A549 (cell line): ENCODE measurements at regions not wholly inside any gene's neighbourhood (a gene's known extent, or its start where the extent isn't known, plus 50 kb on each side); places are given as distances from the start of the nearest gene placed in this dataset.

Experiments
- EHMT2 ChIP-seq: fragments of 200-600 bp; sonication (generic); IDR thresholded peaks from 2 replicates; pipeline ENCODE4 v1.6.1; 2016; ENCODE audit warnings: antibody characterized with exemption, low read depth, mild to moderate bottlenecking, moderate library complexity
- JUN ChIP-seq, 2 experiments: fragments of >200 bp; sonication (Bioruptor Twin); formaldehyde crosslinking; IDR thresholded peaks; 2 replicates in 1 of 2; 3 replicates in 1 of 2; pipeline ENCODE4 v1.6.1; 2016 to 2017
- POLR2AphosphoS2 ChIP-seq: conservative IDR thresholded peaks from 2 replicates; pipeline ENCODE4 v1.6.1; 2012; ENCODE audit warnings: low read length, improper control_type of control experiment, inconsistent platforms
- RNF2 ChIP-seq: fragments of 200-600 bp; sonication (generic); IDR thresholded peaks from 2 replicates; pipeline ENCODE4 v1.6.1; 2016; ENCODE audit warnings: low read depth, mild to moderate bottlenecking, antibody characterized with exemption, moderate library complexity, borderline replicate concordance
- TF ChIP-seq, protein P1 (sequence below): fragments of >200 bp; sonication (Bioruptor Twin); formaldehyde crosslinking; IDR thresholded peaks from 3 replicates; pipeline ENCODE4 v1.5.1; 2016

DNA sequence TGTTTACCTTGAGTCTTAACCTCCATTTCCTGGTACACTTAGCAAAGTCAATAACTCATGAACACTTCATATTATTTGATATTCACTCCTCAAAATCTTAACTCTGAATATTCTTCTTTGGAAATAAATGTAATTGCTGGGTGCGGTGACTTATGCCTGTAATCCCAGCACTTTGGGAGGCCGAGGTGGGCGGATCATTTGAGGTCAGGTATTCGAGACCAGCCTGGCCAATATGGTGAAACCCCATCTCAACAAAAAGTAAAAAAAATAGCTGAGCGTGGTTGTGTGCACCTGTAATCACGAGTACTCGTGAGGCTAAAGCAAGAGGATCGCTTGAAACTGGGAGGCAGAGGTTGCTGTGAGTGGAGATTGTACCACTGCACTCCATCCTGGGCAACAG lies 201.3 kb upstream of the DSEL start:
- TF ChIP-seq, protein P1, sequence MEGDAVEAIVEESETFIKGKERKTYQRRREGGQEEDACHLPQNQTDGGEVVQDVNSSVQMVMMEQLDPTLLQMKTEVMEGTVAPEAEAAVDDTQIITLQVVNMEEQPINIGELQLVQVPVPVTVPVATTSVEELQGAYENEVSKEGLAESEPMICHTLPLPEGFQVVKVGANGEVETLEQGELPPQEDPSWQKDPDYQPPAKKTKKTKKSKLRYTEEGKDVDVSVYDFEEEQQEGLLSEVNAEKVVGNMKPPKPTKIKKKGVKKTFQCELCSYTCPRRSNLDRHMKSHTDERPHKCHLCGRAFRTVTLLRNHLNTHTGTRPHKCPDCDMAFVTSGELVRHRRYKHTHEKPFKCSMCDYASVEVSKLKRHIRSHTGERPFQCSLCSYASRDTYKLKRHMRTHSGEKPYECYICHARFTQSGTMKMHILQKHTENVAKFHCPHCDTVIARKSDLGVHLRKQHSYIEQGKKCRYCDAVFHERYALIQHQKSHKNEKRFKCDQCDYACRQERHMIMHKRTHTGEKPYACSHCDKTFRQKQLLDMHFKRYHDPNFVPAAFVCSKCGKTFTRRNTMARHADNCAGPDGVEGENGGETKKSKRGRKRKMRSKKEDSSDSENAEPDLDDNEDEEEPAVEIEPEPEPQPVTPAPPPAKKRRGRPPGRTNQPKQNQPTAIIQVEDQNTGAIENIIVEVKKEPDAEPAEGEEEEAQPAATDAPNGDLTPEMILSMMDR, result no peak
- no peak for TF ChIP-seq EHMT2
- TF ChIP-seq JUN (IDR thresholded peaks at IDR 0.05), result no peak
- TF ChIP-seq RNF2, result no peak
- no peak for TF ChIP-seq POLR2AphosphoS2
